GM19239 (cell line): ENCODE measurements at regions not wholly inside any gene's neighbourhood (a gene's known extent, or its start where the extent isn't known, plus 50 kb on each side); places are given as distances from the start of the nearest gene placed in this dataset.

ENCODE experiments used
- DNase-seq: peaks from one replicate; pipeline ENCODE4 v3.0.0; 2011; ENCODE audit warnings: low spot score; ENCODE audit not compliant: insufficient read length
- FAIRE-seq: peaks from 2 replicates; lab custom pipeline; 2011; peaks lifted over from hg19 to GRCh38; lab: Jason Lieb, UNC

GRCh38 chr9:32837551-32838058 lies 54.3 kb downstream of the TMEM215 start:
- no peak for FAIRE-seq
- no peak for DNase-seq

DNA sequence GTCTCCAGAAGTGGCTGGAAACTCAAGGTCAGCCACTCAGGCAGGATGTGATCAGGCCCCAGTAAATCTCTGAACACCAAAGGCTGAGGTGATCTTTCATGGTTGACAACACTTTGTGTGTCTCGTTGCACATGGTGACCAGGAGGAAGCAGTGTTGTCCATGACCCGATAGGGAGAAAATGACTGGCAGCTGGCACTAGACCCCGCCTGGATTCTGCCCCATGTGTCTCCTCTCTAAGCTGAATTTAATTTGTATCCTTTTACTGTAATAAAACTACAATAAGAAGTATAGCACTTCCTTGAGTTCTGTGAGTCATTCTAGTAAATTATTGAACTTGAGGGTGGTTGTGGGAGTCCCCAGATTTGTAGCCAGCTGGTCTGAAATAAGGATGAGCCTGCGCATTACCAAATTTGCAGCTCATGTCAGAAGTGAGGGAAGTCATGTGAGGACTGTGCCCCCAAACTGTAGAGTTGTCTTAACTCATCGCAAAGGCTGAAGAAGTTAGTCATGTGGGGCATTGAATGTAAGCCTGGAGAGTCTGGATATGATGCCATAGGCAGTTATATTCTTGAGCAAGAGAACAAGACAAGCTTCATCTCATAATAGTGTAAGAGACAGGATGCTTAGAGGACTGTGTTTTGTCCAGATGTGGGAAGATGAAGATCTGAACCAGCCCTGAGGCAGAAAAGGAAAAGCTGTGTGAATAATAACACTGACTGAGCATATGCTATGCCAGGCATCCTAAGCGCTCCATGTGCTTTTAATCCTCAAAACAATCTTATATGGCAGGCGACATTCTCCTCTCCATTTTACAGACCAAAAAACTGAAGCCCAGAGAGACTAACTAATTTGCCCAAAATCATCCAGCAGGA lies 55.9 kb downstream of the TMEM215 start:
- DNase-seq (no peak), FAIRE-seq (no peak)

DNA sequence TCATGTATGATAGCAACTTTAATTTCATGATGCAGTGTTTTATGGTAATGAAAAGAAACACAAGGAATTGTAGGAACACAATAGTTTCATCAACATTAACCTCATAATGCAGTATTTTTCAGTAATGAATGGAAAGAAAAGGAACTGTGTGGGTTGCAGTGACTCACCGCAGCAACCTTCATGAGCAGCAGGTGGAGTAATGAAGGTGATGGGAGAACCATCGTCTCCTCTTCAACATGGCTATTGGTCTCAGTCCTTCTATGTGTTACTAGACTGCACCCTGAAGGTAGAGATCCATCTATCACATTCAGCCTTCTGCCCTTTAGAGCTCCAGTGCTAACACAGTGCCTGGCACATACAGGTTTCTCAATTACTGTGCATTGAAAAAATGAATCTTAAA lies 58.0 kb downstream of the TMEM215 start:
- DNase-seq (no peak), FAIRE-seq (no peak)

DNA sequence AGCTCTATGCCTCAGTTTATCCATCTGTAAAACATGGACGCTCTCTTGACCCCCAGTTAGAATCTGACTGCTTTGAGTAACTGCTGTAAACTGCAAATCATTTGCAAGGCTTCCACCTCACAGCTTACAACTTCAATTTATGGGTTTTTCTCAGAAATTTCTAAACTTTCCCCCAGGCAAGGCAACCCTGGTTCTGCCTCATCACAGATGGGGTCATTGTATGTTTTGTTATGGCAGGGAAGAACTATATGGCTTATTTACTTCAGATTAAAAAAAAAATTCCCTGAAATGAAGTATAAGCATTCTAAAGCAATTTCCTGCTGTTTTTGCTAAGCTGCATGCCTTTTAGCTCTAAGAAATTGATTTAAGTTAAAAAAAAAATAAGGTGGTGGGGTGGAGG lies 60.0 kb downstream of the TMEM215 start:
- no peak for FAIRE-seq
- no peak for DNase-seq

DNA sequence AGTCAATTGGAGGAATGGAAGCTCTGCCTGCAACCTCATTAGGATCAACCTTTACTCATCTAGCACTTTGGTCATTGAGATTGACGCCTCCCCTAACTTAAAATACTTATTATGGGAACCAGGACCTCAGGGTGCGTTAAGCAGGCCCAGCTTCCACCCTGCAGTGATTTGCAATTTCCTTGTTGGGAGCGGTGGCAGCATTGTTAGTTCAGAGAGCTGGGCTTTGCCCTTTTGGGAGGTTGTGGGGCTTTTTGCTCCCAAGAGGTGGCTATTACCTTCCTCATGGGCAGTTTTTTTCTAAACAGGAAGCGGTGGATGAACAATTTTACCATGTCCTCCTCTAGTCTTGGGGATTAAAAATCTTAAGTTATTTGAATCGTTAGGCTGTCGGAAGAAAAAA lies 60.9 kb downstream of the TMEM215 start:
- no peak for FAIRE-seq

DNA sequence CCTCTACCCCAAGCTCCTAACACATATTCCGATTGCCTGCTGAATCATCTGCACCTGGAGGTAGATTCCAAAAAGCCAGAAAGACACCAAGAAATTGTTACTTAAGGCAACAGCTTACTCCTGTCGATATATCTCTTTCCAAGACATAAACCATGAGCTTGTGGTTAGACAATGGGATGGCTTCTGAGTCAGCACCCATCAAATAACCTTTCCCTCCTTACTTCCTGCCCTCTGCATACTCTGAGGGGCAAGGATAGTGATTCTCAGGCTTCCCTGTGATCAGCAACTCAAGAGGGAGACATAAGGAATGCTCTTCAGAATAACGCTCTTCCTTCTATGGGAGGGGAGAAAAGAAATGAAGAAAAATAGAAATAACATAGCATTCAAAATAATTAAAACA lies 70.9 kb downstream of the TMEM215 start:
- DNase-seq (no peak), FAIRE-seq (no peak)

More for the DNA sequence above, 60.9 kb downstream of the TMEM215 start:
- no peak for DNase-seq

- FAIRE-seq (no peak), DNase-seq (no peak)
Observed at GRCh38 chr9:32855752-32856151, 72.4 kb downstream of the TMEM215 start.

- DNase-seq (no peak), FAIRE-seq (no peak)
Observed at GRCh38 chr9:32863291-32863690, 80.0 kb downstream of the TMEM215 start.

DNA sequence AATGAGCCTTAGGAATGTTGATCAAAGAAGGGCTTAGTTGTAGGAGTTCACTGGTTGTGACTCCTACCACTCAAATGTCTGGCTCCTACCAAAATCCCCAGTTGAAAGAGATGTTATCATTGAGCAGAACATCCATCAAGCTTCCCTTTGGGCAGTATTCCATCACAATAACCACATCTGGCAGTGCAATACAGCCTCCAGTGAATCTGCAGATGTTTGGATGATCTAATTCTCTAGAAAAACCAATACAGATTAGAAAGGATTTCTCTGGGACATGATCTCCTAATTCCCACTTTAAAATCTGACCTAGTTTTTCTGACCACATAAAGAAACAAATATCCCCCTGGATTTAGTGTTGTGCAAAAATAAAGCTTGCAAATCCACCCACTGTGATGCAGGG lies 81.6 kb downstream of the TMEM215 start:
- DNase-seq = no peak
- no peak for FAIRE-seq

DNA sequence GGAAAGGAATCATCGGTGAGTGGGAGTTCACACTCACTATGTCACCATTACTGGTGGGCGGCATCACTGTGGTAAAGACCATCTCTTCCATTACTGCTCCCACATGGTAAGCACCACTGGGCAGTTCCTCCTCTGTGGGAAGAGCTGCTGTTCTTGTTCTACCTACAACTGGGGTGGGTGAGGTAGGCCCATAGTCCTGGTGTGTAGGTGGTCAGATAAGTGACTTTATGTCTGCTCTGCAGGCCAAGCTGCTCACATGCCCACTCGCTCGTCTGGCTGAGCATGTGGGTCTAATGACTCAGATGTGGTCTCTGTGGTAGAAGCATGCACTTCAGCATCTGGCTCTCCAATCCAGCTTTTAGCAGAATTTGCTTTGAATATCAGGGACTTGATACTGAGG lies 82.9 kb downstream of the TMEM215 start:
- FAIRE-seq = no peak

DNA sequence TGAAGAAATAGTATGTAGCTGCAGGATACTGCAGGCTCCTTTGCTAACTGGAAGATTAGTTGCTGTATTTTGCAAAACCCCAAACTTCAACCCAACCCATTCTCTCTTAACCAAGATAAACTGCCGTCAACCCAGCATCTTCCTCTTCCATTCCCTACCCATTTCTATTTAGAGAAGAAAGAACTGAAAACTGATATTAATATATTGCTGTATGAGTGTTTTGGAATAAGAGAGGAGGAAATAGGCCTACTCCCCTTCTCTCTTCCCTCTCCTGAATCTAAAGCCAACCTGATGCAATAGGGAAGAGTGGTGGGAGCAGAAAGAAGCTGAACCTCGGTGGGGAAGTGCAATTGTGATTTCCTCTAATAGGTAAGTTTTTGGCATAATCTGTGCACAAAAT lies 83.7 kb downstream of the TMEM215 start:
- FAIRE-seq = no peak
- DNase-seq = no peak

More for the DNA sequence above, 82.9 kb downstream of the TMEM215 start:
- DNase-seq = no peak

DNA sequence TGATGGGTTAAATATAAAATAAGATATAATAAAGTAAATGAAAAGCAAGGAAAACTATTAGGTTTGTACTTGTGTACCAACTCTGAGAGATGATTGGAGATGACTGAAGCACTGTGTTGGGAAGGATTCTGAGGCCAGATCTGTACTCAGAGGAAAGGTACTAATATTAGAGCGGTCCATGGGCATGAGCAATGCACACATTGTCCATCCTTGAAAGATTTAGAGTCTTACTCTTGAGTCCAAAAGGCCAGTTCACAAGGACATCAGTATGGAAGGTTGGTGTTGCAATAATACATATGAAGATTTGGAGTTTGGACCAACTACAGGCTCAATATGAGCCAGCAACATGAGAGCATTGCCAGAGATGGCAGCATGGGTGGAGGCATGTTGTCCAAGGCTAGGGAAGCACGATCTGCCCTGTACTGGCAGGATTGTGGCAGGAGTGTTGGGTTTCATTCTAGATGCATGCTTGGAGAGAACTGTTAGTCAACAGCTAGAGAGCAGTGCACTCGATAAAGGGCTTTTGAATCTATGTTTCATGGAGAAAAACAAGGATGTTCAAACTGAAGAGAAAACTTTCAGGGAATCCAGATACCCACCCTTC lies 84.4 kb downstream of the TMEM215 start:
- no peak for DNase-seq
- no peak for FAIRE-seq

DNA sequence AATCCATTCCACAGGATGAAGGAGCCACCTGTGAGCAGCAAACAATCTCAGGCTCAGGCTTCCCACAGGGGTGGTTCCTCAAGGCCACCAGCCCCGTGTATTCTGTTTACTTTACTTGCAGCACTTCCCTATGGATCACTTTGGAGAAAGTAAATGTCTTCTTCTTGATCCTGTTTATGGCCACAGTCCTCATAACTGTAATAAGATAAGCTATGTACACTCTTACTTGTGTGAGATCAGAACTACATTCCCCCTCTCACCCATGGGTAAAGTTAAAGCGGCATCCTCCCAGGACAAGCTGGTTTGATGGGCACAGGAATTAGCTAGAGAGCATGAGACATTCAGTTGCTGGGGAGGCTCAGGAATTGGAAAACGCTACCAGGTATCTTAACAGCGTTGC lies 86.1 kb downstream of the TMEM215 start:
- DNase-seq = no peak
- no peak for FAIRE-seq

DNA sequence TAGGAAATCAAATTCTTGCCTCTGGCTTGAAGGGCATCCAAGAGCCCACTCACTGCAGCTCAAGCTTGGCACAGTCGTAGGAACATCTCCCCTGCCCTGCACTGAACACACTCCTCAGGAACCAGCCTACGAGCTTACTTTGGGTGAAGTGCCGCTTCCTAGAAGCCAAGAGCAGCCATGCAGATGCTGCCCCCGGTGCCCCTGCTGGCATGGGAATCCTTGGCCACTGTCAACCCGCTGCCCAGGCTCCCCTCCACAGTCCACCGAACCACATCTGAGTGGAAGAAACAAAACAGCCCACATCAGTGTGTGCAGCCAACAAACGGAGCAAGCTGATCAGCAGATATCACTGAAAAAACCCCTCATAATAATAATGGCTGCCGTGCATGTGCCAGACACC lies 89.8 kb downstream of the TMEM215 start:
- FAIRE-seq = no peak

DNA sequence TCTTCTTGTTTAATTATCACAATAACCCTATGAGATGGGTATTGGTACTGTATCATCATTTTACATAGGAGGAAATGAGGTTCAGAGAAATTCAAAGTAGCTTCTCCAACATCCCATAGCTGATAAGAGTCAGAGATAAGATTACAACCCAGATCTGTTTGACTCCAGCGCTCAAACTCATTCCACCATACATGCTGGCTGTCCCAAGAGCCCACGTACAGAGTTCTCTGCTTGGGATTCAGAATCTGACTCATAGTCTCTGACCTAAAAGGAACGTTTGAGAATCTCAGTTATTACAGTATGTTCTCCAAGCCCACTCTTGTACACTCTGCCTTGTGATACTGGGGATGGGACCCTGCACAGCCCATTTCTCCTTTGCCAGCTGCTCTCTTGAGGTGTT lies 90.2 kb downstream of the TMEM215 start:
- DNase-seq (no peak), FAIRE-seq (no peak)

More for the DNA sequence above, 89.8 kb downstream of the TMEM215 start:
- DNase-seq = no peak

GRCh38 chr9:32875242-32875641 lies 91.9 kb downstream of the TMEM215 start:
- no peak for FAIRE-seq

DNA sequence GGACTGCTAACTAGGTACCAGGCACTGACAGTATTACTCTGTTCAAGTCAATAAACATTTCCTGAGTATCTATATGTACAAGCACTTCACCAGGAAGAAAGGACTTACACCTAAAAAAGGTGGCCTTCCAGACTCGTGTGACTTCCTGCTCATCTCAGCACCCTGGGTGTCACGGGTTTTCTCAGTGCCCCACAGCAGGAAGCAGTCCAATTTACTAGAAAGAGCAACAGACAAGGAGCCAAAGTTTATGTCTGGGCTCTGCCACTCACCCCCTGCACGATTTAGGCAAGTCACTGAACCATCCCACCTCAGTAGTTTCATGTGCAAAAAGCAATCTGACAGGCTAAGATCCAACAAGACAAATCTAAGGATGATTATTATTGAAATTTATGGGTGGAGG lies 92.4 kb downstream of the TMEM215 start:
- FAIRE-seq (no peak), DNase-seq (no peak)

More at GRCh38 chr9:32875242-32875641, 91.9 kb downstream of the TMEM215 start:
- DNase-seq = no peak

DNA sequence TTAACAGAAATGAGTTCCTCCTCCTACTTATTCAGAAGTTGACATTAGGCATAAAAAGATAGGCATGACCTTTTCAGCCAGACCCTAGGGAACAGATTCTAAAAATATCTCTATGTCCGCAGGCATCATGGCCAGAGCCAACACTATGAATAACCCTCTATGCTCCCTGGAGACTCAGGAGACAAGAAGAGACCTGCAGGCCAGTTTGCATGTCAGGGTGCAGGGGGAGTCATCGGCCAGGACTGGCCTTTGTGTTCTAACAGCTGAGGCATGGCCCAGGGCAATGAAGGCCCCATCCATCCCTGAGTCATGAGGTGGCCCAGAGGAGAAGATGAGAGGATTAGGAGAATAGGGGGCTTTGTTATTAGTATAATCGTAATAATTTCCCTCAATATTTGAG lies 93.8 kb downstream of the TMEM215 start:
- DNase-seq (no peak), FAIRE-seq (no peak)

DNA sequence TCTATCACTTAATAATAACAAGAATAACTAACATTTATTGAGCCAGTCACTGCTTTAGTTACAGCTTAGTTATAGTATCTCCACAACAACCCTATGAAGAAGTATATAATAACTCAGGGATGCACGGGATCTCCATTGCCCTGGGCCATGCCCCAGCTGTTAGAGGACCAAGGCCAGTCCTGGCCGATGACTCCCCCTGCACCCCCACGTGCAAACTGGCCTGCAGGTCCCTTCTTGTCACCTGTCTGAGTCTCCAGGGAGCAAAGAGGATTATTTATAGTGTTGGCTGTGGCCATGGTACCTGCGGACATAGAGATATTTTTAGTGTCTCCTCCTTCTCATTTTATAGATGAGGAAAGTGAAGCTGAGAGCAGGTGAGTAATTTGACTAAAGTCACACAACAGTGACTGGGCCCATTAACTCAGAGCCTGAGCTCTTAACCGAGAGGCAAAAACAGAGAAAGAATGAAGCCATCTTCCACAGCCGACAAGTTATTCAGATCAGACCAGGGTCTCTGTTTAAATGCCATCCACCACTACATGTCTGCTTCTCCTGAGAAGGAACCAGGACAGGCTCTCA lies 94.4 kb downstream of the TMEM215 start:
- no peak for DNase-seq
- FAIRE-seq = no peak

DNA sequence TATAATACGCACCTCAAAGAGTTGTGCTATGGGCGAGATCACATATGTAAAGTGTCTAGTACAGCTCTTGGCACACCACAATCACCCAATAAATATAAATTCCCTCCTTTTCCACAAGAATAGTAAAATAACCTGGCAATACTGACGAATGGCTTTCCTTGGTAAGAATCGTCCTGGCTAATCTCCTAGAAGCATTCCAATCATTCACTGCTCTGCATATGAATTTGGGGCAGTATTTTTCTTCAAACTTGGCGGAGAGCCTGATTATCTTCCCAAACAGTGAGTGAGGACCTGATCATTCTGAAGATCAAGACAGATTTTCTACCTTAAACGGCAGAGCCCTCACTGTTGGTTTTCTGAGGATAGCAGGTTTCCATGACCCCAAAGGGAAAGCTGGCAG lies 96.0 kb downstream of the TMEM215 start:
- DNase-seq = no peak

DNA sequence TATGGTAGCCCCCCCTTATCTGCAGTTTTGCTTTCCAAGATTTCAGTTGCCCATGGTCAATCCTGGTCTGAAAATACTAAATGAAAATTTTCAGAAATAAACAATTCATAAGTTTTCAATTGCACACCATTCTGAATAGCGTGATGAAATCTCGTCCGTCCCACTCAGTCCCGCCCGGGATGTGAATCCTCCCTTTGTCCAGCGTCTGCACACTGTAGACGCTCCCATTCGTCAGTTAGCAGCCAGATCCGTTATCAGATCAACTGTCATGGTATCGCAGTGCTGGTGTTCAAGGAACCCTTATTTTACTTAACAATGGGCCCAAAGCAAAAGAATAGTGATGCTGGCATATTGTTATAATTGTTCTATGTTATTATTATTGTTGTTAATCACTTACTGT lies 98.6 kb downstream of the TMEM215 start:
- FAIRE-seq (no peak), DNase-seq (no peak)

More for the DNA sequence above, 96.0 kb downstream of the TMEM215 start:
- no peak for FAIRE-seq
